Vagina (tissue), 2 donors: ENCODE measurements at regions not wholly inside any gene's neighbourhood (a gene's known extent, or its start where the extent isn't known, plus 50 kb on each side); places are given as distances from the start of the nearest gene placed in this dataset.

Source experiments
- CTCF ChIP-seq, 3 experiments: fragments of 450-650 bp in 2 of 3; fragments of 200-600 bp in 1 of 3; sonication (generic) in 1 of 3; IDR thresholded peaks; one replicate each; pipeline ENCODE4 v1.5.1; 2017 to 2019; ENCODE audit warnings: antibody characterized with exemption in 3 of 3, mild to moderate bottlenecking in 2 of 3, moderate library complexity in 2 of 3
- POLR2AphosphoS5 ChIP-seq, 2 donors: sonication (generic); formaldehyde crosslinking; IDR thresholded peaks; one replicate each; pipeline ENCODE4 v1.9.0; 2017; ENCODE audit warnings: antibody characterized with exemption in 2 of 2, mild to moderate bottlenecking in 2 of 2, low read depth in 1 of 2; ENCODE audit not compliant: insufficient read depth in 1 of 2

- TF ChIP-seq CTCF (IDR thresholded peaks at IDR 0.05): no peak
- TF ChIP-seq POLR2AphosphoS5 (IDR thresholded peaks at IDR 0.05; ENCODE audit: insufficient read depth in 1 of 2, low read depth in 1 of 2): no peak
Measured at GRCh38 chr18:43414006-43414405, 136.7 kb upstream of the SYT4 start.
